Globus pallidus (tissue), 1 donor: ENCODE measurements at regions not wholly inside any gene's neighbourhood (a gene's known extent, or its start where the extent isn't known, plus 50 kb on each side); places are given as distances from the start of the nearest gene placed in this dataset.

ENCODE experiments used
- DNase-seq: peaks from one replicate; pipeline ENCODE4 v3.0.0-alpha.2; 2015; ENCODE audit warnings: low spot score

DNA sequence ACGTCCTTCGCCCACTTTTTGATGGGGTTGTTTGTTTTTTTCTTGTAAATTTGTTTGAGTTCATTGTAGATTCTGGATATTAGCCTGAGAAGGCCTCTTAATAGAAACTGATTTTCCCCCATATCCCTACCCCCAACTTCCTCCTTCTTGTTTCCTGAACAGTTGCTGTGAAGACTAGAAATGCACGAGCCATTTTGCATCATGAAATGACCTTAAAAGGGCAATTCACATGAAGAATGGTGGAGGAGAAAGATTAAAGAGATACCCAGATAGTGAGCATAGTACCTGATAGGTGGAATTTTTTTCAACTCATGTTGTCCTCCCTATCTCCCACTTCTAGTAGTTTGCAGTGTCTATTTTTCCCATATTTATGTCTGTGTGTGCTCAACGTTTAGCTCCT, 55.2 kb upstream of the KCNH8 start:
- no peak for DNase-seq

DNA sequence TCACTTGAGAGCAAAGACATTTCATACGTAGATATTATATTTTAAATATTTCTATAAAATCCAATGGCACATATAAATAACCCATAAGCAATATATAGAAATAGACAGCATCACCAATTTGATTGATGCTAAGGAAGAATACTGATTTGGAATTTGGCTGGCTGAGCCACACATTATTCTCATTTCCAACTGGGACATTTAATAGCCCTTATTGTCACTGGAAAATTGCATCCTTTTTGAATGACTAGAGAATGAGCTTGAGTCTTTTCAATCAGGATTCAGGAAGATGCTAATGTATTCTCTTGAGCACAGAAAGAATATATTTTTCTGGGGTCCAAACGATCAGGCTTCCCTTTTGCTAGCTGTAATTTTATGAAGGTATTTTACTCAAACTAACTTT, 70.9 kb upstream of the KCNH8 start:
- DNase-seq = no peak

DNA sequence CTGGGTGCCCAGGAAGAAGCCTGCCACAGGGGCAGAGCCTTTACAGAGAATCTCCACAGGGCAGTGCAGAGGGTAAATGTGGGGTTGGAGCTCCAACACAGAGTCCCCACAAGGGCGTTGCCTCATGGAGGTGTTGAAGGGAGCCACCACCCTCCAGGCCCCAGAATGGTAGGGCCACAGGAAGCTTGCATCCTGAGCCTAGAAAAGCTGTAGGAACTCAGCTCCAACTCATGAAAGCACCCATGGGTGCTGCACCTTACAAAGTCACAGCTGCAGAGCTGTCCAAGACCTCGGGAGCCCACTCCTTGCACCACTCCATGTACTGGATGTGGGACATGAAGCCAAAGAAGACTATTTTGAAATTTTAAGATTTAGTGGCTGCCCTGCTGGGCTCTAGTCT, 73.3 kb upstream of the KCNH8 start:
- DNase-seq = no peak

DNA sequence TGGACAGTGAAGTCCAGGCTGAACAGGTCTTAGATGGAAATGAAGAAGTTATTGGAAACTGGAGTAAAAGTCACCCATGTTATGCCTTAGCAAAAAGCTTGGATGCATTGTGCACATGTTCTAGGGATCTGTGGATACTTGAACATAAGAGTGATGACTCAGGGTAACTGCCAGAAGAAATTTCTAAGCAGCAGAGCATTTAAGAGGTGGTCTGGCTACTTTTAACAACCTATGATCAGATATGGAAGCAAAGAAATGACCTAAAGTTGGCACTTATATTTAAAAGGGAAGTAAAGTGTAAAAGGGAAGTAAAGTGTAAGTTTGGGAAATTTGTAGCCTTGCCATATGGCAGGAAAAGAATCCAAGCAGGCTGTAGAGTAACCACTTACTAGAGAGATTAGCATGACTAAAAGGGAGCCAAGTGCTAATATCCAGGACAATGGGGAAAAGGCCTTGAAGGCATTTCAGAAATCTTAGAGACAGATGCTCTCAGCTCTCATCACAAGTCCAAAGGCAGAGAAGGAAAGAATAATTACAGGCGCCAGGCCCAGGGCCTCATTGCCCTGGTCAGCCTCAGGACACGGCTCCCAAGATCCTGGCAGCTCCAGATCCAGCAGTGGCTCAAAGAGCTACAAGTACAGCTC, 73.9 kb upstream of the KCNH8 start:
- no peak for DNase-seq

DNA sequence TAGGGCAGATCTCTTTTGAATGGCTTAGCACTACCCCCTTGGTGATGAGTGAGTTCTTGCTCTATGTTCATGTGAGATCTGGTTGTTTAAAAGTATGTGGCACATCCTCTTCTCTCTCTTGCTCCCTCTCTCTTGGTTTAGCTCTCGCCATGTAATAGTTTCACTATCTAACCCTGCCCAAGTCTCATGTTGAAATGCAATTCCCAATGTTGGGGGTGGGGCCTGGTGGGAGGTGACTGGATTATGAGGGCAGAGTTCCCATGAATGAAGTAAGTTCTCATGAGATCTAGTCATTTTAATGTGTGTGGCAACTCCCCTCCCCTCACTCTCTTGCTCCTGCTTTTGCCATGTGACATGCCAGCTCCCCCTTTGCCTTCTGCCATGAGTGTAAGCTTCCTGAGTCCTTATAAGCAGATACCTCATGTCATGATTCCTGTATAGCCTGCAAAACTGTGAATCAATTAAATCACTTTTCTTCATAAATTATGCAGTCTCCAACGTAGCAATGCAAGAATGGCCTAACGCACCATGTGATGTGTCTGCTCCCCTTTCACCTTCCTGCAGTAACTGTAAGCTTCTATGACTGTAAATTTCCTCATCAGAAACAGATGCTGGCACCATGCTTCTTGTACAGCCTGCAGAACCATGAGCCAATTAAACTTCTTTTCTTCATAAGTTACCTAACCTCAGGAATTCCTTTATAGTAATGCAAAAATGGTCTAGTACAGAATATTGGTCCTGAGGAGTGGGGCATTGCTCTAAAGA, 74.8 kb upstream of the KCNH8 start:
- no peak for DNase-seq

DNA sequence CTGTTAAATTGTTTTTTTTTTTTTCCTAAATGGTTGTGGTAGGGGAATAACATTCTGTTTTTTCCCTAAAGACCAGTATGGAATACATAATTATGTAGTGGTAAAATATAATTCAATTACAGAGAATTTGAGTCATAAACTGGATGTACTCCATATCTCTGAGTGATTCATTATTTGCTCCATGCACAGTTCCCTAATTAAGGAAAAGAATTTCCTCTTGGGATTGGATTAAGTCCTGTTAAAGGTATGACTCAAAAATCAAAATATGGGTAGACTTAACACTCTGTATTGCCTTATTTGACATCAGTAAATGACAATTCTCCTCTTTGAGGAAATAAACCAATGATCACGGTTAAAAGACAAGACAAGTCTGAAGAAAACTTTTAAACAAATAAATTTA, 78.0 kb upstream of the KCNH8 start:
- no peak for DNase-seq

DNA sequence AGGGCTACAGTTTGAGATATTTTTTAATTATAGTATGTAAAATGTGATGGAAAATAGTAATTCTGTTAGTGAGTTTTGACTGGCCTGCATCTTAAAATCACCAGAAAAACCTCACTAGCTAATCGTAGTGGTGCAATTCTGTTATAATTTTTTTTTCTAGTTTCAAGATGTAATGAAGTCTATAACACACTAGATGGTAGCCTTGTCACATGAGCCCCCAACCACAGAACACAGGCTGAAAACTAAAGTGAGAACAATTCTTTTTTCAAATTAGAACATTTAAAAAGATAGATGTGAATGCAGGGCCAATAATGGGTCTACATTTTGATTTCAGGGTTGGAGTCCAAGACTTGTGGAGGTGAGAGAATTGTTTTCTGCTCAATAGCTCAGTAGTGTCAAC, 83.3 kb upstream of the KCNH8 start:
- peak; percentile 41 for DNase-seq

DNA sequence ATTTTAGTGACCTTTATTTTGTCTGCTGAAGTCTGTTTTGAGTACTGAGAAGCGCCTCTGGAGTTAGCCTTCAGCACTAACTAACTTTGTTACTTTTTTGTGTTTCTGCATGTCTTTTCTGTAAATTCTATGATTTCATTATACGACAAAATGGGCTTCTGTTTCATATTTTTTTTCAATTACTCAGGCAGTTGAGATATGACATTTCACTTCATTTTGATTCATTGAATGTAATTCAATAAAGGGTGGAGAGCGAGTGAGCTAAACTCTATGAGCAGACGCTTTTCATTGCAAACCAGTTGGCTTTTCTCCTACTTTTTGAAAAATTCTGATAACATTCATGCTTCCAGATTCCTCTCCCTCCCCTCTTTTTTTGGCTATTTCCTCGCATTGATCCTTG, 84.4 kb upstream of the KCNH8 start:
- DNase-seq = no peak

DNA sequence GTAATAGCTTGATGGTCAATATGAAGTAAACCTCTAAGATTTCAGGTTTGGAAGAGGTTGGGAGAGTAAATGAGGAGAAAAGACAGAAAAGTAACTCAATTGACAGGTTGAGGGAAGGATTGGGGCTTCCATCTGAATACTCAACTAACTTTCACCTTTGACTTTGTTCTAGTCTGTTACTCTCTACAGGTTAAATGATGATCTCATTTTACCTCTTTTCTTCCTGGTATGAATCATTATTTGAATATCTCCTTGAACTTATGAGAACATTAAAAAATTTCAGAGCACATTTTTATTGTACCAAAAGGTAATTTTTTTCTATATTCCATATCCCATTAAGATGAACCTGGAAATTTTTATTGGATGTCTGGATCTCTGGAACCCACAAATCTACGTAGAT, 87.9 kb upstream of the KCNH8 start:
- DNase-seq = no peak

DNA sequence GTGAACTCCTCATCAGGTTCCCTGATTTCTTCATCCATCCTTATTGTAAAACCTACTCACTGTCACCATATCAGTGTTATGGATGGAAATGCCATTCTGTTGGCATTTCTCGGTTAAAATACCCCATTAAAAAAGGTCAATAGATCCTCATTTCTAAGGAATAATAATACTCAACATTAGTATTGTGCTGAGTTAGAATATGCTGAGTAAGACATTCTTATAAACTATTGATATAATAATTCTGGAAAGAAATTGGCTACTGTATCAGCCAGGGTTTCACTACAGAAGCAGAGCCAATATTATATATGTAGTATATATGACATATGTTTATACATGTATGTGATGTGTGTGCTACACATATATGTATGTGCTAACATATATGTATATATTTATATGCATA, 95.4 kb upstream of the KCNH8 start:
- DNase-seq = no peak

DNA sequence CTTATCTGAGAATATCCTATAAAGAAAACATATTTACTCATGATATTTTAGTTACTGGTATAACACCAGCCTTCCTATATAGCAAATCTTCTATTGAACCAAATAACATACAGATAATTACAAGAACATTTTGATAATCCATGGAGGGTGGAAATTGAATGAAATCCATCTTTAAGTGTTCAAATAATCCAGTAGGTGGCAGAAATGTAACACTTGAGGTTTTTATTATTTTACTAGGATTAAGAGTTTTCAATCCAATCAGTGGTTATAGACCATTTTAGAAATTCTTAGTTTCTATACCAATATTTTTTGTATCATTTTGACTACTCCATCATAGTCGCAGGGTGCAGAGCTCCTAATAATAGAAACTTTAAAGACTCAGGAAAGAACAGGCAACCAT, 101.9 kb upstream of the KCNH8 start:
- no peak for DNase-seq

DNA sequence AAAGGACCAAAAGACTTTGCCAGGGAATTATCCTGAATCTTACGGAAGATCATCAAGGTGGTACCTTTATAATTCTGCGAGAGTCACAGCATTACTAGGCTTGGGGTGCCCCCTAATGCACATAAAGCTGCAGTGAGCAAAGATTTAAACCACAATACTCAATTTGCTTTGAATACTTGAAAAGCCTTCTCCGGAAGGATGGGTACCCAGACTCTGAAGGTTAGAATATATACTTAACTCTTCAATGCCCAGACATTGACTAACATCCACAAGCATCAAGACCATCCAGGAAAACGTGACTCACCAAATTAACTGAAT, 117.8 kb upstream of the KCNH8 start:
- DNase-seq = no peak

DNA sequence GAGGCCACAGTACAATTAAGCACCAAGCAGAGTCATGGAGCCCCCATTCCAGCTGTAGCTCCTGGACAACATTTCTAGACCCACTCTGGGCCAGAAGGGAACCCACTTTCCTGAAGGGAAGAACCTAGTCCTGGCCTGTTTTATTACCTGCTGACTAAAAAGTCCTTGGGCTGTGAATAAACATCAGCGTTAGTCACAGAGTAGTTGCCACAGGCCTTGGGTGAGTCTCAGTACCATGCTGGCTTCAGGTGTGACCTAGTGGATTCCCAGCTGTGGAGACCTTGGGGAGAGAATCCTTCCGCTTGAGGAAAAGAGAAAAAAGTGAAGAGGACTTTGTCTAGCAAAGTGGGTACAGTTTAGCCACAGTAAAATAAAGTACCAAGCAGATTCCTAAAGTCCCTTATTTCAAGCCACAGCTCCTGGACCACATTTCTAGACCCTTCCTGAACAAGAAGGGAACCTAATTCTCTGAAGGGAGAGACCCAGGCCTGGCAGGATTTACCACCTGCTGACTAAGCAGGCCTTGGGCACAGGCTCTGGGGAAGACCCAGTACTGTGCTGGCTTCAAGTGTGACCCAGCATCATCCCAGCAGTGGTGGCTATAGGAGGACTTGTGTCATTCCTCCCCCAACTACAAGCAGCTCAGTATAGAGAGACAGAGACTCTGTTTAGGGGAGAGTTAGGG, 118.3 kb upstream of the KCNH8 start:
- no peak for DNase-seq

DNA sequence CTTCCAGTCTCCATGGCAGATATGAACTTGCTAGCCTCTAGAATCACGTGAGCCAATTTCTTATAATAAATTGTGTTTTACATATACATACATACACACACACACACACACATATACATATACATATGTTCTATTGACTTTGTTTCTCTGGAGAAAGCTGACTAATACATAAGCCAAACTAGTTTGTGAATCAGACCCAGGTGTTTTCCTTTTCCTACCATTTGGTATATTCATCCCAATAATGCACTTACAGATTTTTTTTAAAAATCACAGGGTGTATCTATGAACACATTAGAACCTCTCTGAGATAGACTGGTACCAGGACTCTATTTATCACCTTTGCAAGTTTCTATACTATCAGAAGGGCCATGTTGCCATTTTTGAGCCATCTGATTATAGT, 122.9 kb upstream of the KCNH8 start:
- no peak for DNase-seq

DNA sequence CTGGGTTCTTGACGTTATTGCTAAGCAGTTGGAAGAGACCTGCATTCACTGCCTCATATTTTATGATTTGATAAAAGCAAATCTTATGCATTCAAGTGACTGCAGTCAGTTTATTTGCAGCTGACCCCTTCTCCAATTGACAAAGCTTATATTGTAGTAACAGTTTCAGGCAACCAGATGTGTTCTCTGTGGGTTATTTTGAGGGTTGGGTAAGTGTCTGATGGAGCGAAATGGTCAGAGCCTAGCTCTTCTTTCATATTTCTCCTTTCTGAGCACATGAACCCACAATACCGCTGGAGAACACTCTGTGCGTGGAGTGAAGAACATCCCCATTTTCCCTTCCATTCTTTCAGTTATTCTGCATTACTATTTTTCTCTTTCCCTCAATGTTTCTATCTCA, 125.8 kb upstream of the KCNH8 start:
- no peak for DNase-seq

DNA sequence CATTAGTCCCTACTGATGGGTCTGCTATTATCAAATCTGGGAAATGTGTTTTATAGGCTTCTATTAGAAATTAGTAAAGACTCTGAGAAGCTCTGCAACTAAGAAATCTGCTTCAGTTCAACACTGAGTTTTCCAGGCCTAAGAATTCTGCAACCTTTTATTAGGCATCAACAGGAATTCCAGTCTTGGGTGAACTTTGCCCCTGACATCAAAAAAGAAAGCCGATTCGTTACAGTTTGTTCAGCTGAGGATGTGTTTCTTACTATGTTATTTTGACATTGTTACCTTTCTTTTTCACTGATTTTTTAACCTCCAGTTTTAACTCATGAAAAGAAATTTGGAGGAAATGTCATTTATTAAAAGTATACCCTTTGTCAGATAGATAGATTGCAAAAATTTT, 131.5 kb upstream of the KCNH8 start:
- DNase-seq = no peak

DNA sequence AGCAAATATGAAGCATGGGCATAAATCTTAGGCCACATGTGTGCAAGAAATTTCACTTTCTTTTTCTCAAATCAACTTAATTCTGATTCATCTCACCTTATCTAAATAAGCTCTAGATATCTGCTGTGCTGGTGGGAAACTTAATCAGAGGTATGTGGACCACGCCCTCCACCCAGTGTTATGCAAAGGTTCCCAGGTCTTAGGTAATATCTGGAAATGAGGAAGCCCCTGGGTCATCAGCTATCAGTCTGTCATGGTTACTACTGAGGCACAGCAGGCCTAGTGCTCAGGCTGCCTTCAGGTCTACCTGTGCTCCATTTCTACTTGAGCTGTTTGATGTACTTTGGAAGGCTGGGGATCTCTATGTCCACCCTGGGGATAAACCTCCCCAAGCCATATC, 134.4 kb upstream of the KCNH8 start:
- no peak for DNase-seq

DNA sequence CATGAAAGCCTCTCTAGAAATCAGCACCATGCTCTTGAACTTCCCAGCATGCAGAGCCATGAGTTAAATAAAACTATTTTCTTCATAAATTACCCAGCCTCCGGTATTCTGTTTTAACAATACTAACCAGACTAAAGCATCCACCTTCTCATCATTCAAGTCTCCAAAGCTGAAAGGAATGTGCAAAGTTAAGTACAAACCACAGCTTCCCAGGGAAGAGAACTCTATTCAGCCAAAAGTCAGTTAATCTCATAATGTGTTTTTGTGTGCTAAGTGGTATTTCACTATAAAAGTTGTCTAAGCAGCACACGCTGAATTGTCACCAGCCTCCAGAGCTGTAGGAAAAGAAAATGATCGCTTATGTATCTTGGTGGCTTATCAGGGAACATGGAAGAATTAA, 135.5 kb upstream of the KCNH8 start:
- DNase-seq = no peak

DNA sequence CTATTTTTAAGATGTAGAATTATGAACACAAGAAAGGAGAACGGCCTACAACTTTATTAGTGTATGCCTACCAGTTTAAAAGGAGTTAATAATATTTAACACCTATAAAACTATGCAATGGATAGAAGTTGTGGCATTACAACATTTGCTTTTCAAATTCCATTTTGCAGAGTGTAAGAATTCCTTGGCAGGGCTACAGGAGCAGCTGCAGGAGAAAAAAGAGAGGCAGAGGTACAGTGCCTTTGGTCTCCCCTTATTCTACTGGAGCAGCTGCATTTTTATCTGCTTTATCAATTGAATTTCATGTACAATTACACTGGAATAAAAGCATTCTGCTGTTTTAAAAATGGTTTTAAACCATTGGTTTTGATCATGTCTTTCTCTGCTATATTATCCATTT, 145.7 kb upstream of the KCNH8 start:
- DNase-seq = no peak

DNA sequence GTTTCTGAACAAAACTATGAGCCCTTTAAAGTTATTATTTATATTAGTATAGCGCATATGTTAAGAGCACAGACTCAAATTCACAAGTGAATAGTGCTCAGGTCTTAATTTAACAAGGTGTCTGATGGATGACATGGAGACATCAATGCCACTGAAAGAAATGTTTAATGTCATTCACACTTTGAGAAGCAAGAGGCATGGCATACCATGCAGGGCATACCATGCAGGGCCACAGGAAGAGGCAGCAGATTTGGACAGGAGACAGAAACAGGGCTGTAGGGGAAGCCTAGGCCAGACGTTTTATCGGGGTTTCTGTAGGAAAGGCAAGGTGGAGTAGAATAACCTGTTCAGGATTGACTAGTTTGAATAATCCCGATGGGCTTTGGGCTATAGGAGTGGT, 150.2 kb upstream of the KCNH8 start:
- no peak for DNase-seq

DNA sequence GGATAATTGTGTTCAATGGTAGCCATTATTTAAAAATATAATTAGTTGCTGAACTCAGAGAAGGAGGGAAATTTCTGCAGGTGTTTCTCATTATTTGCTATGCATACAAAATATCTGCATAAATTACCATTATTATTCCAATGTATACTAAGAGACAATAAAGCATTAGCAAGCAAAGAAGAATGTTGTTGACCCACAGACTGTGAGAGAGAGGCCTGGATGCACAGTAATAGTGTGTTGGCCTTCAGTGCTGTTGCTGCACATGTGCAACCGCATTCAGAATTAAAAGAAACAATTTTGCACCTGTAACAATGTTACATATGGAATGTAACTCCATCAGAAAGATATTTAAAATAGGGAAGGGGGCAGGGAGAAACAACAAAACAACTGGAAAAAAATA, 155.6 kb upstream of the KCNH8 start:
- DNase-seq = no peak

DNA sequence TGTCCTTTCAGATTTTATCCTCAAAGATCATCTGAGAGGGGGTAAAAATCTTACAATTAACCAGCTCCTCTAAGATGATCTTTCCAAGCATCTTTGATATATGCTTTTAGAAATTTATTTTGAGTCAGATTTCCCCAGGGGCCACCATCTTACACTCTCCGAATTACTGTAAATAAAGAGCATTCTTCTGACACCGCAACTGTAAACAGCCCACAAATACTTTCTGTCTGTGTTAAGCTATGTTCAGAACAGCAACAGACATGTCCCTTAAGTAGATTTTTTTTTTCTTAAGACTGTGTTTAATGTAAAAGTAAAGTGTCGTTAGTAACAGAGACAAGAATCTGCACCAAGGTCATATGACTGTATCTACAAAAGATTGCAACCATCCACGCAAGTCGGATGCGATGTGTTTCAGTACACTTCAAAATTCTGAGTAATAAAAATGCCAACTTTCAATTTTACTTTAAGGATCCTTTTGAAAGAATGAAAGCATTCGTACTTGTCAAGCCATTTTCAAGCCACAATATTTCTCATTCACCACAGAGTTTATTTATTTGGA, 159.0 kb upstream of the KCNH8 start:
- DNase-seq = no peak

DNA sequence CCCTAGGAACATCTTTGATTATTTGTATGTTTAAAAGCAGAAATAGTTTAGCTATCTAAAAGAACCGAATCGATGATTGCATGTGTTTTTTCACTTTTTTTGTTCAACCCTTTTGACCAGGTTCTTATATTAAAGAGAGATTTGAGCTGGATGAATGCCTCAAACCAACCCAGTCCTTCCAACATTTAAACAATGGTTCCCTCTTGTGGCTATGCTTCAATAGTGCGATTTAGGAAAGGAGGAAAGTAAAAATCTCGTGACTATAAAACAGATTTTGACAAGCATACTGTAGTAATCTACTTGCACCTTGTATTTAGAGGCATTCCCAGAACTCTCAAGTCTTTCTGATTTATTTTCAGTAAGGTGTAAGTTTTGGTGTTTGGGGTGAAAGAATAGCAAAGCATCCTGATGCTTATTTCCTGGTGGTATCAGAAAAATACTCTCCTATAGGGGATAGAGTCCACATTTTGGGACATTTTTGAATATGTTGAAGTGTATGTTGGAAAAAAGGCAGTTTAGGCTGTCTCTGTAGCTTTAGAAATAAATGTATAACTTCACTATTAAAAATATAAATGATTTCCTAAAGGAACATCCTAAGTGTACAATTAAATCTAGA, 159.6 kb upstream of the KCNH8 start:
- peak; percentile 55 for DNase-seq
